GM18867 (cell line): ENCODE measurements at regions not wholly inside any gene's neighbourhood (a gene's known extent, or its start where the extent isn't known, plus 50 kb on each side); places are given as distances from the start of the nearest gene placed in this dataset.
"Not testable (repeated sequence)": the region's sequence is repeated elsewhere in the genome, so short reads cannot be mapped to it uniquely, and the experiment has no call there.

Source experiments
- ATAC-seq: cut with Tn5 transposase; IDR thresholded peaks from one replicate; pipeline ENCODE4 v1.9.1; 2021; ENCODE audit warnings: mild to moderate bottlenecking, moderate library complexity; ENCODE audit not compliant: unreplicated experiment

DNA sequence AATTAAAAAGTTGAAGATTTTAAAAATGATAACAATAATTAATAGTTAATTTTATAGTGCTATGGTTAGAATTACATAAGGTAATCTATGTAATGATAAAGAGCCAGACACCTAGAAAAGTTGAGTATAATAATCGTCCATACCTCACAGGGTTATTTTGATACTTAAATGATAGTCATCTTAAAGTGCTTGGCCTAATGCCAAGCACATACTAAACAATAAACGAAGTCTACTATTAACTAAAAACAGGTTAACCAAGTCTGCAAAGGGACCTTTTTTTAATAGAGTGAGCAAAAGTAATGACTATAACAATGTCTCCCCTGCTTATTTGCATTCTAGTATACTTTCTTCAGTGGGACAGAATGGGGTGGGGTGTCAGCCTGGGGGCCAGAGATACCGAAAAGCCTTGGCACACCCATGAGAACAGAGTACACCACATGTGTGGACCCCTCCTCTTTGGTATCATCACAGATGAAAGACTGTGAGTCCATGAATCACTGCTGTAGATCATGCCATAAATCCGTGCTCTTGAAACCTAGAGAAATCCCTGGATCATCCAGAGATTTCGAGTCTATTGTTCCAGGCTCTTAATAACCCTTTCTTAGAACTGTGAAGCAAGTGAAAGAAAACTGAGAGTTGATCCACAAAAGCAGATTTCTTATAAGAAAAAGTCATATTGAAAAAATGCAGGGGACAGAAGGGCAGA, 249.5 kb downstream of the PRELID2 start:
- ATAC-seq: no peak

DNA sequence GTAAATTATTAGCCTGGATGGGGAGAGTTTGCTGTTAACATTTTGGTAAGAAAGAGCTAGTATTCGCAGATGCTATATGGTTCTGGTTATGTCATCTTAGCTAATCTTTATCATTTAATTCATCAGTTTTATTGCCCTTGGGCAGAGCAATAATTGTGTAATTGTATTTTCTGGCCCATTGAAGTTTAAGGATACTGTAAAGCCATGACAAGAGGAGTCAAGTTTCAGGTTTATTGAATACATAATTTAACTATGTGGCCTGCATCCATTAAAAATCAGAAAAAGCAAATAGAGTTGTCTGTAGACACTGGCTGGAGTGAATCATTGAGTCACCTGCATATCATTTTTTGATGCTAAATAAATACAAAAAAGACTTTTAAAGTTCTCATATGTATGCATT, 255.8 kb downstream of the PRELID2 start:
- no peak for ATAC-seq

DNA sequence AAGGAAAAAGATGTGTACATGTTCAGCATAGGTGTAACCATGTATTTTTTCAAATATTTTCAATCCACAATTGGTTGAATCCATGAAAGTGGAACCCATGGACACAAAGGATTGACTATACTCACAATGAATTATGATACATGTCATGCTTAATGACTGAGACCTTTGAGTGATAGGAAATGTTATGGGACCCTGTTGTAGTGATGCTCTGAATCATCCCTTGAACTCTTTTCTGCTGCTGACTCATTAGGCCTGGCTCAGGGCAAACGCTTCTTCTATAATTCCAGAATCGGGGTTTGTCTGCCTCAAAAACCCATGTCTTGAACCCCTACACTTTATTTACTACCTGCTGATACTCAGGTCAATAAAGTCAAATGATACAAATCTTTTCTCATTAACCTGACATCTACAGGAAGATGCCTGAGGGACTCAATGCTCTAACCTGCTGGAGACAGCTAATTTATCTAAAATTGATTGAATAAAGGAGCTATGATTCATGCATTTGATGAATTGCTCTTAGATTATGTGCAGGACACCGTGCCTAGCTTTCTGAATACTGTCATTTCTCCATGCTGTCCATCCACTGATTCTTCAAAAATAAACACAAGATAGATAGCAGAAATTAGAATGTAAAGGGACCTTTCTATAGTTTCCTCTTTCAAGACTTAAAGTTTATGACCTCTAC, 260.1 kb downstream of the PRELID2 start:
- ATAC-seq: no peak

DNA sequence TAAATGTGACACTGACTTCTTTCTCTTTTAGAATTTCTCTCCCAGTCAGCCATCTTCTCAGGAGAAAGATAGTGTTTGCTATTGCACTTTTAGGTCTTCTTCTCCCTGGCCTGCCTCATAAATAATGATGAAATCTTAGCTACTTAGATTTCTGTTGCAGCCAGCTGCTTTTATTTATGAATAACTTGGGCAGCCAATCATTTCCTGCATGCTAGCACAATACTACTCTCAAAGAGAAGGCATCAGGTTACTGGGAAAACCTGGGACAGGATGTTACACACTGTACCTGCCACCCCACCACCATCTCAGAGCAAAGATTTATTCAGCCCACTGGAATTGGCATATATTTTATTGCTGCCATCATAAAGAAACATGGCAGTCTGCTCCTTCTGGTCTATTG, 266.6 kb downstream of the PRELID2 start:
- ATAC-seq: no peak

DNA sequence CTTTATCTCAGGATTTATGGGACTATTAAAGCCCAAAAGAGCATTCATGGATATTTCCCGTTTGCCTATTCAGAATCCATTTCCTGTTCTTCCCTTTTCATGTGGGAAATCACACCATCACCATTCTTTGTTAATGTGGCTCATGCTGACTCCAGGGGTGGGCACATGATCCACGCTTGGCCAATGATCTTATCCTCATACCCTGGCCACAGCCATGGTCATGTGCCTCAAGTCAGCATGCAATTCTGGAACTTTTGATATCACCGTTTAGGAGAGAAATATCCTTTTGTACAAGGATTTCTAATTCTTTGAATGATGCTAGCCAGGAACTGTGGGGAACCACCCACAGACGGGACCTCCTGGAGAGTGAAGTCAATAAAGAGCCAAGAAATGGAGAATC, 272.2 kb downstream of the PRELID2 start:
- no peak for ATAC-seq

DNA sequence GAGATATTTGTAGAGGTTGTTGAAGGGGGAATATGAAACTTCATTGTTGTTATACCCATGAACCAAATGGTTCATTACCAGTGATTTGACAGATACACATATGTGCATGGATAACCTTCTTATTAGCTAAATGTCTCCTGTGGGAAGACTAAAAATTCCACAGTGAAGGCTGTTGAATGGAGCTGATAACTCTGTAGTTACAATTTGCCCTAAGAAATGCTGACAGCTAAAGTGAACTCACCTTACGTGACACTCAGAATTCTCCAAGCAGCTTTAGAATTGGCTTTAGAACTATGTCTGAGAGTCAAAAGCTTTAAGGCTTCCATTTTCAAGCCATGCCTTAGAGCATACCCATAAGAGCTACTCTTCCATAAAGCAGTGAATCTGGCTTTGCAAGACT, 276.9 kb downstream of the PRELID2 start:
- ATAC-seq: no peak

DNA sequence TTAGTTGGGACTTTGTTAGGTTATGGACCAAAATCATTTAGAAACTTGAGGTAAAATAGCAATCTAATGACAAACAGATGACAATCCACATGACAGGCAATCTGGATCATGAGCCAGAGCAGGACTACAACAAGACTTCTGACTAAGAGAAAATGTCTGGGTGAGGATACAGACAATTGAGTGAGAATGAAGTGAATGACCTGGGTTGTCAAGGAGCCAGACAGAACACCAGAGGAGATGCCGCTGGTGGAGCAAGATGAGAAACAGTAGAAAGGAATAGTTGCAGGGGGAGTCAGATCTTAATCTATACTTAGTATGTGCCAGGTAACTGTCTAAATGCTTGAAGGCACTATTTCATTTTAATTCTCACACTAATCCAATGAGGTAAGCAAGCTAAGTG, 277.8 kb downstream of the PRELID2 start:
- ATAC-seq: no peak

DNA sequence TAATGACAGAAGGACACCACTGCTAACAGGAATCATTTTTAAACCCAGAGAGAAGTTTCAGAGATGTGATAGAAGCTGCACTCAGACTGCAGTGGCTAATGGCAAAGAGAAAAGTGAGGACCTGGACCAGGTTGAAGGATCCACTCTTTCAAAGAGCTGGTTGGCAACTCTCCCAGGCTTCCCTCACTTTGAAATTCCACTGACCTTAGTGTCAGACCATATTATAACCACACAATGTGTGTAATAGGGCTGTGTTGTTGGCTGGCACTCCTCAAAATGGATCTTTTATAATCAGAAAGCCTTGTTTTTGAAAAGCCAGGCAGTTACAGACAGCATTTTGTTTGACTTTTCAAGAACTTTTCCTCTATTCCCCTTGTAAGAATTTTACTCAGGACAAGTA, 280.7 kb downstream of the PRELID2 start:
- no peak for ATAC-seq

DNA sequence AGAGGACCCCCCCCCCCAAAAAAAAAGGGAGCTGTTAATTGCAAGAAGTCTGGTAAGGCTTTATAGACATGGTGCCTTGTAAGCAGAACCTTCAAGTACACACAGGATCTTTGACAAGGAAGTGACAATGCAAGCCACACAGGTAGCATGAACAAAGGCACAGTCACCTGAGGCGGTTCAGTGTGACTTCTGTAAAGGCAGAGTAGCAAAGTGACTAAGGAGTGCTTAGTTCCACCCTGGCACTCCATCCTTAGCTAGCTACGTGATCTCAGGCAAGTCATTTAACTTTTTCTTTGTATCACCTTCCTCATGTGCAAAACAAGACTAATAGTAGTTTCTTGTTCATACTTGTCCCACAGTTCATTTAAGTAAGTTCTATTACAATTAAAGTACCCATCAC, 282.0 kb downstream of the PRELID2 start:
- no peak for ATAC-seq

DNA sequence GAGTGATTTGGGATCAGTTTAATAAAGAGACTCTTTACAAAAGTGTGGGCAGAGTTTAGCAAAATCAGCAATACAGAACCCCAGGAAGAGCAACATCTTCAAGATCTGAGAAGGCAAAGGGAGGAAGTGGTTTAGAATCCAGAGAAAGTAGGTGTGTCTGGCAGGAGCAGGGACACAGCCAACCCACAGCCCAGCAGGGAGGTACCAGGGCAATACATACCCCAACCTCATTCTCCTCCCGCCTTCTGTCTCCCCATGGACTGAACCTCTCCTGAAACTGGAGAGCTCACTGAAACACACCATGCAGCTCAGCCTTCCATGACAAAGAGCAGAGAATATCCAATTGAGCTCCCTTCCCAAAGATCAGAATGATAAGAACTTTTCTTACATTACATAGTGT, 283.4 kb downstream of the PRELID2 start:
- no peak for ATAC-seq

DNA sequence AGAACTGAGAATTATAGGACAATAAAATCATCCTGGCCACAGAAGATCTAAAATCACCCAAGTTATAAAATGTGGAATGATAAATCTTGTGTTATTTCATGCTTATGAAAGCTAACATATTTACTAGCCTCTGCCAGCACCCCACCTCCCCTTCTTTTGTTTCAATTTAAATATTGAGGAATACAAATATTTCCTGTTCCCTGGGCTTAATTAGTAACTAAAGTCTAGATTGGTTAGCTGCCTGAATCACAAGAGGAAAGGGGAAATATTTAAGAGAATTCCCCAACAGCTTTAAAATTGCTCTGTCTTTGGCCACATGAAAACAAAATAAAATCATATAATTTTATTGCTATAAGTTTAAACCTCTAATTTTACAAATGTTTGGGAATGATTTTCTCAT, 287.0 kb downstream of the PRELID2 start:
- ATAC-seq: no peak

DNA sequence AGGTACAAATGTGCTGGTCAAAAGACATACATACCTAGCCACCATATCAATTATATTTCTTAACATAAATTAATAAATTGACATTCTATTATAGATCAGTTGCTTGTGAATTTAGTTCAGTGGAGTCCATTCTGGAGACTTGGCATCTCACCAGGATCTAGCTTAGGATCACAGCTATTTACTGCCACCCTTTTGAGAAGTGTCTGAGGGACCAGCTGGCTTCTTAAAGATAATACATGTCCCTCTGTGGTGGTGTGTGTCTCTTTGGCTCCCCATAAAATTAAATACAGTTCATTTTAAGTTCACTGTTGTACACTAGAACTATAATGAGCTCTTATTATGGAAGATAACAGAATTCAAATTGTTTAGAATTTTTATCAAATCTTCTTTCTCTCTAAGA, 290.7 kb downstream of the PRELID2 start:
- ATAC-seq: no peak

DNA sequence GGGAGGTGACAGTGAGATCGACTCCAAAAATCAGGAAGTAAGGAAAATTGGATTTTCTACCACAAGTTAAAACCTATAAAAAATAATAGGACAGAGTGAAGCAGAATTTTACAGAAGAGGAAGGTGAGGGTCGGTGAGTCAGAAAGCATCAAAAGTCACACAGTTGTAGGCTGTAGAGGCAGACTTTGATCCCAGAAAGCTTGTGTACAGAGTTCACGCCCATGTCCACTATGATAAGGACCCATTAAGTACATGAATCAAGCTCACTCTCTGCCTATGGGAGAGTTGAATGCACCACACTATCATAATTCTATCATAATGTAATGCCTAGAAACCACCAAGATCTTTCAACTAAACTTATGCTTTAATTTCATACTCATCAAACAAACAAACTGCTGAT, 291.2 kb downstream of the PRELID2 start:
- no peak for ATAC-seq

DNA sequence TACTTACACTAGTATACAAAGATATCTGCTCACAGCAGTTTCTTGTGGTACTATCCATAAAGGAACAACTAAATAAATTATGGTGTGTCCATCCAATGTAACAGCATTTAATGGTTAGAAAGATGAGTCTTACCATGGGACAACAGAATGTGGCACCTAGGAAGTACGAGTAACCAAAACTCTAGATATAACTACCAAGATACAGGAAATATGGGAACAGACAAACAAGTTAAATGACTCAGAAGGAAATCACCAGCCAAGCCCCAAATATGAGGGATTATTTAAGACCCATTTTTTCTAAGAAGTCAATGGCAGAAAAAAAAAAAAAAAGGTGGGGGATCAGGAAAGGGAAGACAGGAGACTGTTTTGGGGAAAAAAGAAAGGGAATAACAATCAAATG, 294.8 kb downstream of the PRELID2 start:
- no peak for ATAC-seq

DNA sequence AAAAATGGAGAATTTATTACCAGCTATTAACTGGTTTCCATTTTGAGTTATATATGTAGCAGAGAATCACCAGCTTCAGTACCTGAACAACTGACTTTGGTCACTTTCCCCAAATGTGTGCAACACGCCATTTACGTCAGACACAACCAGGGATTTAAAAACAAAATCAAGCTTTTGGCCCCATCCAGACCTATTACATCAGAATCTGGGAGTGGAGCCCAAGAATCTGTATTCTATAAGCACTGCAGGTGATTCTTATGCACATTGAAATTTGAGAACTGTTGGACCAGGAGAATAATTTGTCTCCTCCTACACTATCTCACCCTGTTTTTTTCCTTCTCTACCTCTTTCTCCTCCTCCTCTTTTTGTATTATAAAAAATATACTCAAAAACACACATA, 295.9 kb downstream of the PRELID2 start:
- ATAC-seq: no peak

DNA sequence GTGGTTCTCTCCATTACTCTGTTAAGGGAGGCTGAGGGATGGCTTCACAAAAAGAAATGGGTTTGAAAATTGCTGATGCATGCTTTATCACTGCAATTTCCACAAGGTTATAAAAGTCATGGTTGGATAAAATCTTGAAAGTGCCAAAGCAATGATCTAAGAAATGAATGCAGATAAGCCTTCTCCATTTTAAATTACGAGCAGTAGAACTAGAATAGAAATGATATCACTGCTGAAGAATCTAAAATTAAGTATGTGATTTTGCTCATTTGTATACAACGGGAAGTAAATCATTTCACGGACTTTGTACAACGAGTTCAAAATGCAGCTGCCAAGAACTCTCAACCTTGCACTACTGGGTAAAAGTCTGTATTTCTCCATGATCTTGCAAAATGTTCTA, 299.0 kb downstream of the PRELID2 start:
- ATAC-seq: no peak

DNA sequence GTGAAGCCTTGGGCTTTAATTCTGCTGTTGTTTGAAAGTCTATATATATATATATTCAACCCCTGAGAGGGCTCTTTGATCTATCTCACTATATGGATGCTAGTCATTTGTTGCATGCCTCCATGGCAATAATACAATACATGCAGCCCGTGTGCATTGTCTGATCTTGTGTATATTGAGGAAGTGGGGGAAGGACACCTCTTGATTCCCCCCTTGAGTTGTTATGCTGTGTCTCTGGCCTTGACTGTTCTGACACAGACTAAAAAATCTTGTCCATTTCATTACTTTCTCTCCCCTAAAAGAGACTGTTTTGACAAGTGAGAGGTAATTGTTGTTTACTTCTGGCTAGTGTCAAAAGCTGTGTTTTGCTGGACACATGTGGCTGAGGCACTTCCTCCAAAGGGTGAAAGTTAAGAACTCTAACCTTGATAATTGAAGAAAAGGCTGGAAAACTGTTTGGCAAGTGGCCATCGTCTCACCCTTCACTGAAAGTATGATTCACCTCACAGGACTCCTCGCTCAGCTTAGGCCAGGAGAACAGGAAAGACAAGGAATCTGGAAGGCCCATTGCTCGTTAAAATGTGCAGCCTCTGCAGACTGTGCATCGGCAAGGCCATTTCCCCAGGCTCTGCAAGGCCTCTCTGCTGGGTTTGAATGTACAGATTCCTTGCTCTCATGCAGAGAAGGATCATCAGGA, 304.0 kb downstream of the PRELID2 start:
- ATAC-seq: no peak

DNA sequence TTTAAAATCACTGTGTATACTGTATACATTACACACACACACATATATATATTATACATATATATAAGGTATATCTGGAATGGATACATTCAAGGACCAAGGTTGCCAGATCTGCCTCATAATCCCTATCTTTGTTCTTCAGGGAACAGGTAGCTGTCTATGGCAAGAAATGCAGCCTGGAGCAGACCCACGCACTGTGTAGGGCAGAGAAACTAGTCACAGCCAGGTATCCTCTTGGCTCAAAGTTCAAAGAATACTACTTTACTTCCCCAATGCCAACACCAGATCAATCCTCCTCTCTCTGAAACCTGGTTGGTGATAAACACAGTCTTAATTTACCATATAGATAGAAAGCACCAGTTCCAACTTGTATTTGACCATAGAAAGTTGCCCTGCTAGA, 313.6 kb downstream of the PRELID2 start:
- ATAC-seq: no peak

DNA sequence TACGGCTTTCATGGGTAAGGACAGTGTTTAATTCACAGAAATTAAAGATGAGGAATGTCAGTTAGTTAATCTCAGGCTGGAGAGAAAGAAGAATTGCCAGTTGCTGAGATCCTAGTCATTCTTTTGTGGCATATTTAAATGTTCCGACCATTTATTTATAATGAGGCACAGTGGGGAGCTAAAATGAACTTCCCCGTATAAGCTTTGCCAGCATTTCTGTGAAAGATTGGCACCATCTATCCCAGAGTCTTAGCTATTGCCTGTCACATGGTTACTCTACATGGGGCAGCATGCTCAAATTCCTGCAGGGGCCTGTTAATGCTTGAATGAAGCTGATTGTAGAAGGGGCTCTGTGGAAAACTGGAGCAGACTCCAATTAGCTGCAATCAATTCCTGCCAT, 314.1 kb downstream of the PRELID2 start:
- no peak for ATAC-seq

DNA sequence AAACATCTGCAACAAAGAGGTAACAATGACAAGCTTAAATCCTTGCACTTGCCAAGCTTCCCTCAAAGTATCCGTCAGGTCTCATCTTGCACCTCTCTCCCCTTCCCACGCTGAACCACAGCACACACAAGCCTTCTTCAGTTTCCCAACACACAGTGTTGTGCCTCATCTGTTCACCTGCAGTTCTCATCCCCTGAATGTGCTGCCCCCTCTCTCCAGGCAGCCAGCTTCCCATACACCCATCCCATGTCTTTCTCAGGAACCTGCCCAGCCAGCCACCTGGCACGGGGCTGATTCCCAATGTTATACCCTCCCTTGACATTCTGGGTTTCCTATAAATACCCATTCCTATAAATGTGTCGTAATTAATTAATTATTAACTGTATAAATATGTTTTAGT, 314.8 kb downstream of the PRELID2 start:
- ATAC-seq: no peak

DNA sequence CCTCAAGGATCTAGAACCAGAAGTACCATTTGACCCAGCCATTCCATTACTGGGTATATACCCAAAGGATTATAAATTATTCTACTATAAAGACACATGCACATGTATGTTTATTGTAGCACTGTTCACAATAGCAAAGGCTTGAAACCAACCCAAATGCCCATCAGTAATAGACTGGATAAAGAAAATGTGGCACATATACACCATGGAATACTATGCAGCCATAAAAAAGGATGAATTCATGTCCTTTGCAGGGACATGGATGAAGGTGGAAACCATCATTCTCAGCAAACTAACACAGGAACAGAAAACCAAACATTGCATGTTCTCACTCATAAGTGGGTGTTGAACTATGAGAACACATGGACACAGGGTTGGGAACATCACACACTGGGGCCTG, 317.6 kb downstream of the PRELID2 start:
- ATAC-seq: not testable (repeated sequence)

DNA sequence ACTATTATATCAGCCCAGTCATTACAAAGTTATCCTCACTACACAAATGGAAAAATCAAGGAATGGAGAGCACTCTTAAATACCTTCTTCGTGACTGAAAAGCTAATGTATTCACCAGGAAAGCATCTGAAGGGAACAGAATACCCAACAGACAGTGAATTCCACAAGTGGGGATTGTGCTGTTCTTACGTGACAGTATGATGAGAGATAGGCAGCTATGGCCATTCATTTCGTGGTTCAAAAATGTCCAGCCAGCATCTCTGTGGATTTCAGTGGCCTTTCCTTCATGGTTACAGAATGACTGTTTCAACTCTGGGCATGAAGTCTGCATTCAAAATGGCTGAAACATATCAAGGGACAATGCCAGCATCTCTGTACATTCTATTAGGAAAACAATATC, 323.8 kb downstream of the PRELID2 start:
- no peak for ATAC-seq
